AG08395 (cell line): ENCODE measurements at regions not wholly inside any gene's neighbourhood (a gene's known extent, or its start where the extent isn't known, plus 50 kb on each side); places are given as distances from the start of the nearest gene placed in this dataset.
A peak's percentile ranks its signal among the peaks of the same experiment; 100 is the strongest.

Experiments
- DNase-seq: peaks from one replicate; pipeline ENCODE4 v3.0.0; 2012; ENCODE audit warnings: mixed read lengths, low spot score

DNA sequence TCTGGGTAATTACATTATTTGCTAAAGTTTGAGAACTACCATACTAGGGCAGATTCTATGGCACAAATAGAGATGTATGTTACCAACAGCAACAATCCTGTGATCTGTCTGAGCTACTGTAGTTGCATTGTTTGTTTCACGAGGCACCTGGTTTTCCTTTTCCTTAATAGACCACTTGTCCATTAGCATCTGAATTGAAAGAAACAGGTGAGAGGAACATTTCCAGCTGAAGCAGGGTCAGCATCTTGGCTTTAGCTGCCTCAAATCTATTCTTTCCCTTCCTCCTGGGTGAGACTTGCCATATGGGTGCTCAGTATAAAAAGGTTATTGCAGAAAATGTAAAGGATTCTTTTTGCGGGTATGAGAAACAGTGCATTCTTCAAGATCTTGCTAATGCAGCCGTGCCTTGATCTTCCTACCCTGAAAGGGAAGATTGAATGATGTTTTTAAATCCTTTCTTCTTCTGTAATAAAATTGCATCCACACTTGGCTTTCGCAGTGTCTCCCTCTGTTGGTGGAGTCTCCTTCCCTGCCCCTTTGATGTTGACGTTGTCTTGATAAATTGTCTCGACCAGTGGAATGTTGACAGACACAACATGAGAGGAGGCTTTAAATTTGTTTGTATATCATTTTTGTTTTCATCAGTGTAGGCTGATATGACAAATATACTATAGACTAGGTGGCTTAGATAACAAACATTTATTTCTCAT, 118.0 kb upstream of the BRINP1 start:
- no peak for DNase-seq

GRCh38 chr9:119483153-119483552, 113.9 kb upstream of the BRINP1 start:
- DNase-seq: no peak

GRCh38 chr9:119477197-119477596, 108.0 kb upstream of the BRINP1 start:
- DNase-seq: no peak

DNA sequence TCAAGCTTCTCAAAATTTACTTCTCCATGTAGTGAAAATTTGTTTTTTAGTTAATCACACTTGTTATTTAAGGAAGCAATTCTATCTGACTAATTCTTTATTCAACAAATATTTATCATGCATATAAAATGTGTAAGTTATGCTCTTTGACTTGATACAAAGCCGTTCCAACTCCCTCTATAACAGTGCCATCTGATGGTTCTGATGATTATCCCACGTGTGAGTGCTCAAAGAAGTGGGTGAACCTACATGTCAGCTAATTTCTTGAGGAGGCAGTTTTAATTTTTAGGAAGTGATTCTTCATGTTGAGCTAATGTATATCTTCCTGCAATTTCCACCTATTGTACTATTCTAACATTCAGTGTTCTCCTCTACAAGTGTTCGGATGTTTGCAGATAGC, 88.8 kb upstream of the BRINP1 start:
- DNase-seq: no peak

DNA sequence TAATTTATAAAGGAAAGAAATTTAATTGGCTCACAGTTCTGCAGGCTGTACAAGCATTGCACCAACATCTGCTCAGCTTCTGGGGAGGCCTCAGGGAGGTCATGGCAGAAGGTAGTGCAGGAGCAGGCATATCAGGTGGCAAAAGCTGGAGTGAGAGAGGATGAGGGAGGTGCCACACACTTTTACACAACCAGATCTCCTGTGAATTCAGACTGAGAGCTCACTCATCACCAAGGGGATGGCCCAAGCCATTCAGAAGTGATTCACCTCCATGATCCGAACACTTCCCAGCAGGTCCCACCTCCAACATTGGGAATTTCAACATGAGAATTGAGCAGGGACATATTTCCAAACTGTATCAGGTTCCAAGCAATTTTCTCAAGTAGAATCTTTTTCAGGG, 84.7 kb upstream of the BRINP1 start:
- DNase-seq: no peak

DNA sequence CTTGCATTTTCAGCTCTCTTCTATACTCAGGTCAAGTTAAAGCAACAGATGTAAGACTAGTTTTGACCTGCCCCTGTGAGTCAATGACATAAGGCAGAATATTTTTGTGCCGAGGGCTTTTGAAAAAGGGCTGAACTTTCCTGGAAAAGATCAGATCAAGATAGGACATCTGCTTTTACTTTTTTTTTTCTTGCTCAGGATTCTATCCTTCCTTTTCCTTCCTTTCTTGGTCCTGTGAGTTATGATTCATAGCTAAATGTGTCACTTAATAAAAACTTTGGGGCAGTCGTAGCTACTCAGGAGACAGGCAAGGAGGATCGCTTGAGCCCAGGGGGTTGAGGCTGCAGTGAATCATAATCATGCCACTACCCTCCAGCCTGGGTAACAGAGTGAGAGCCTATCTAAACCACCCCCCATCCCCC, 84.3 kb upstream of the BRINP1 start:
- DNase-seq: peak; percentile 2

GRCh38 chr9:119451426-119451825, 82.2 kb upstream of the BRINP1 start:
- no peak for DNase-seq

DNA sequence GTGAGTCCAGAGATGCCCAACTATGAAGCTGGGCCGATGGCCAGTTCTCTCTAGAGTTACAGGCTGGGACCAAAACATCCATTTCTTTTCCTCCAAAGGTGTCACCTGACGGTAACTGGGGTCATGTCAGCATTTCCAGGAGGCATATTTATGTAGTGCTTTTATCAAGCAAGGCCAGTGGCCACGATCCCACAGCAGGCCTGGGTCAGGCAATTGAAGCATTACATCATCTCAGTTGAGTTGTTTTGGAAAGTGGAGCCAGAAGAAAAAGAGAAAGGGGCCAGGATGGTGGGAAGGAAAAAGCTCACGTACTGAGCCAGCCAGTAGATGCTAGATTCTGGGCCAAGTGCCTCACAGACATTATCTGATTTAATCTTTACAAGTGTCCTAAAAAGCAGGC, 73.9 kb upstream of the BRINP1 start:
- DNase-seq: no peak

- DNase-seq: no peak
Measured at GRCh38 chr9:119441832-119442231, 72.6 kb upstream of the BRINP1 start.

GRCh38 chr9:119441338-119441737, 72.1 kb upstream of the BRINP1 start:
- DNase-seq: no peak

DNA sequence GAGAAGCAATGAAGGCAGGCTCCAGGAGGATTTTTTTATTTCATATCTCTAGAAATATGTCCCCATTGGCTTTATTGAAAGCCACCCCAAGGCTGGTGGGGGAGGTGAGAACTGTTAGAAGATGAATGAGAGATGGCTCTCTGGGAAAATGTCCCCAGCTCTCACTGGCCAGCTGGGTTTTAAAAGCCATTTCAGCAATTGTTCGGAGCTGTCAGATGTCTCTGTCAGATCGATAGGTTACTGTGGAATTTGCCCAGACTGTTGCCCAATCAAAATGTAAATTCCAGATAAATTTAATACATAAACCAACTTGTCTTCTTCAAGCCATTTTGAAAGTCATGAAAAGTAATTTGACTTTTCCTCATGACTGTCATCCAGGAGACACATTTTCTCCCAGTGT, 67.0 kb upstream of the BRINP1 start:
- DNase-seq: no peak

GRCh38 chr9:119435076-119435475, 65.8 kb upstream of the BRINP1 start:
- no peak for DNase-seq

- no peak for DNase-seq
Measured at GRCh38 chr9:119432428-119432827, 63.2 kb upstream of the BRINP1 start.

- DNase-seq: no peak
Measured at GRCh38 chr9:119429302-119429701, 60.1 kb upstream of the BRINP1 start.

GRCh38 chr9:119420231-119420630, 51.0 kb upstream of the BRINP1 start:
- DNase-seq: no peak
